ENCODE measurements at regions not wholly inside any gene's neighbourhood (a gene's known extent, or its start where the extent isn't known, plus 50 kb on each side); places are given as distances from the start of the nearest gene placed in this dataset.

- Histone ChIP-seq H3K27ac (no peak overlapping the region), H3K4me1 (no peaks in the 10 kb centered on the region), H3K36me3 (no peaks in the 10 kb centered on the region), H3K27me3 (no peaks in the 10 kb centered on the region), H3K4me3 (no peak overlapping the region), H3K9me3 (no peaks in the 10 kb centered on the region)
- DNase-seq (ENCODE audit: extremely low spot score in 2 of 2), result no peak
- intact Hi-C loops (cut with DNase I), result no loop called here
- TF ChIP-seq POLR2A (IDR thresholded peaks at IDR 0.05) (no peak), CTCF (IDR thresholded peaks at IDR 0.05) (no peak), POLR2AphosphoS5 (IDR thresholded peaks at IDR 0.05; ENCODE audit: insufficient read depth in 1 of 2, low read depth in 1 of 2) (no peak)
Measured at GRCh38 chr20:17044891-17045290, 181.9 kb upstream of the PCSK2 start.

- TF ChIP-seq POLR2AphosphoS5 (IDR thresholded peaks at IDR 0.05; ENCODE audit: insufficient read depth in 1 of 2, low read depth in 1 of 2), result no peak
- no peak for TF ChIP-seq CTCF (IDR thresholded peaks at IDR 0.05)
- TF ChIP-seq POLR2A (IDR thresholded peaks at IDR 0.05), result no peak
- Histone ChIP-seq H3K27me3 (no peaks in the 10 kb centered on the region), H3K4me3 (no peak overlapping the region), H3K27ac (no peak overlapping the region), H3K4me1 (no peaks in the 10 kb centered on the region), H3K9me3 (no peaks in the 10 kb centered on the region), H3K36me3 (no peaks in the 10 kb centered on the region)
- DNase-seq (ENCODE audit: extremely low spot score in 2 of 2), result no peak
- intact Hi-C loops (cut with DNase I), result no loop called here
Measured at GRCh38 chr20:17059465-17059864, 167.4 kb upstream of the PCSK2 start.

- TF ChIP-seq POLR2A (IDR thresholded peaks at IDR 0.05) (no peak), CTCF (IDR thresholded peaks at IDR 0.05) (no peak), POLR2AphosphoS5 (IDR thresholded peaks at IDR 0.05; ENCODE audit: insufficient read depth in 1 of 2, low read depth in 1 of 2) (no peak)
- H3K9me3 ChIP-seq, result no peaks in the 10 kb centered on the region
- DNase-seq (ENCODE audit: extremely low spot score in 2 of 2), result no peak
- H3K4me3 ChIP-seq, result no peak overlapping the region
- no peaks in the 10 kb centered on the region for H3K27me3 ChIP-seq
- no peaks in the 10 kb centered on the region for H3K4me1 ChIP-seq
- H3K36me3 ChIP-seq, result no peaks in the 10 kb centered on the region
- intact Hi-C loops (cut with DNase I), result no loop called here
- no peak overlapping the region for H3K27ac ChIP-seq
Measured at GRCh38 chr20:17061715-17062114, 165.1 kb upstream of the PCSK2 start.

- intact Hi-C loops (cut with DNase I), result no loop called here
- H3K4me1 ChIP-seq, result no peaks in the 10 kb centered on the region
- H3K27me3 ChIP-seq, result no peaks in the 10 kb centered on the region
- no peaks in the 10 kb centered on the region for H3K9me3 ChIP-seq
- no peaks in the 10 kb centered on the region for H3K36me3 ChIP-seq
- TF ChIP-seq CTCF (IDR thresholded peaks at IDR 0.05) (no peak), POLR2A (IDR thresholded peaks at IDR 0.05) (no peak), POLR2AphosphoS5 (IDR thresholded peaks at IDR 0.05; ENCODE audit: insufficient read depth in 1 of 2, low read depth in 1 of 2) (no peak)
- no peak overlapping the region for H3K27ac ChIP-seq
- H3K4me3 ChIP-seq, result no peak overlapping the region
- no peak for DNase-seq (ENCODE audit: extremely low spot score in 2 of 2)
Measured at GRCh38 chr20:17062712-17063111, 164.1 kb upstream of the PCSK2 start.

GRCh38 chr20:17066902-17067301 lies 159.9 kb upstream of the PCSK2 start:
- H3K36me3 ChIP-seq, result no peaks in the 10 kb centered on the region
- intact Hi-C loops (cut with DNase I), result no loop called here
- TF ChIP-seq CTCF (IDR thresholded peaks at IDR 0.05) (no peak), POLR2AphosphoS5 (IDR thresholded peaks at IDR 0.05; ENCODE audit: insufficient read depth in 1 of 2, low read depth in 1 of 2) (no peak)
- H3K27ac ChIP-seq, result no peak overlapping the region
- H3K9me3 ChIP-seq, result no peaks in the 10 kb centered on the region
- no peak overlapping the region for H3K4me3 ChIP-seq
- no peak for DNase-seq (ENCODE audit: extremely low spot score in 2 of 2)
- no peaks in the 10 kb centered on the region for H3K4me1 ChIP-seq
- H3K27me3 ChIP-seq, result no peaks in the 10 kb centered on the region

Data from vagina (tissue), 2 donors.